Activated T-helper 17 cell treated with anti-CD3 and anti-CD28 coated beads, Interleukin-2, amount 50 U/mL, for 72 hours (primary cell): ENCODE measurements at regions not wholly inside any gene's neighbourhood (a gene's known extent, or its start where the extent isn't known, plus 50 kb on each side); places are given as distances from the start of the nearest gene placed in this dataset.

Experiments used
- ATAC-seq: fragments of 150-1000 bp; cut with Tn5 transposase; replicated peaks from 2 replicates; pipeline ENCODE4 v1.10.0; 2021; ENCODE audit warnings: mild to moderate bottlenecking, moderate library complexity
- H3K27ac Mint-ChIP-seq: one replicate; pipeline ENCODE4 v1.8.0; 2022; ENCODE audit warnings: mixed read lengths
- H3K27me3 Mint-ChIP-seq: one replicate; pipeline ENCODE4 v1.8.0; 2022; ENCODE audit warnings: mixed read lengths
- H3K36me3 Mint-ChIP-seq: one replicate; pipeline ENCODE4 v1.8.0; 2022; ENCODE audit warnings: low read depth, mild to moderate bottlenecking, mixed read lengths
- H3K4me1 Mint-ChIP-seq: one replicate; pipeline ENCODE4 v1.8.0; 2022; ENCODE audit warnings: mixed read lengths
- H3K4me3 Mint-ChIP-seq: one replicate; pipeline ENCODE4 v1.8.0; 2022; ENCODE audit warnings: mild to moderate bottlenecking, mixed read lengths
- H3K9me3 Mint-ChIP-seq: one replicate; pipeline ENCODE4 v1.8.0; 2022; ENCODE audit warnings: mixed read lengths

- H3K9me3 Mint-ChIP-seq = no peaks in the 10 kb centered on the region
- no peak overlapping the region for H3K27ac Mint-ChIP-seq
- H3K36me3 Mint-ChIP-seq = no peaks in the 10 kb centered on the region
- H3K4me3 Mint-ChIP-seq = no peak overlapping the region
- H3K4me1 Mint-ChIP-seq = no peaks in the 10 kb centered on the region
- H3K27me3 Mint-ChIP-seq = no peaks in the 10 kb centered on the region
- no peak for ATAC-seq
Measured at GRCh38 chr3:118710532-118710931, 324.1 kb downstream of the IGSF11 start.

- Mint-ChIP-seq H3K4me1 (no peaks in the 10 kb centered on the region), H3K4me3 (no peak overlapping the region), H3K36me3 (no peaks in the 10 kb centered on the region), H3K27ac (no peak overlapping the region), H3K9me3 (no peaks in the 10 kb centered on the region), H3K27me3 (peaks cover 4% of the 10 kb centered on the region)
- no peak for ATAC-seq
Measured at GRCh38 chr3:118713502-118714207, 321.0 kb downstream of the IGSF11 start.

GRCh38 chr3:118714800-118715199 is 319.8 kb downstream of the IGSF11 start:
- no peak for ATAC-seq
- peaks cover 1% of the 10 kb centered on the region for H3K9me3 Mint-ChIP-seq
- H3K4me3 Mint-ChIP-seq = no peak overlapping the region
- peaks cover 4% of the 10 kb centered on the region for H3K27me3 Mint-ChIP-seq
- H3K36me3 Mint-ChIP-seq = no peaks in the 10 kb centered on the region
- H3K27ac Mint-ChIP-seq = no peak overlapping the region
- no peaks in the 10 kb centered on the region for H3K4me1 Mint-ChIP-seq

- no peaks in the 10 kb centered on the region for H3K36me3 Mint-ChIP-seq
- H3K9me3 Mint-ChIP-seq = no peaks in the 10 kb centered on the region
- no peak overlapping the region for H3K27ac Mint-ChIP-seq
- H3K27me3 Mint-ChIP-seq = no peaks in the 10 kb centered on the region
- no peaks in the 10 kb centered on the region for H3K4me1 Mint-ChIP-seq
- ATAC-seq = no peak
- H3K4me3 Mint-ChIP-seq = no peak overlapping the region
Measured at GRCh38 chr3:118729546-118729945, 305.1 kb downstream of the IGSF11 start.

- no peak overlapping the region for H3K4me3 Mint-ChIP-seq
- no peak overlapping the region for H3K27ac Mint-ChIP-seq
- peaks cover 3% of the 10 kb centered on the region for H3K27me3 Mint-ChIP-seq
- no peaks in the 10 kb centered on the region for H3K36me3 Mint-ChIP-seq
- no peaks in the 10 kb centered on the region for H3K4me1 Mint-ChIP-seq
- no peak for ATAC-seq
- H3K9me3 Mint-ChIP-seq = no peaks in the 10 kb centered on the region
Measured at GRCh38 chr3:118734664-118735063, 300.0 kb downstream of the IGSF11 start.

GRCh38 chr3:118736107-118736506 is 298.5 kb downstream of the IGSF11 start:
- no peak for ATAC-seq
- Mint-ChIP-seq H3K36me3 (no peaks in the 10 kb centered on the region), H3K4me1 (no peaks in the 10 kb centered on the region), H3K4me3 (no peak overlapping the region), H3K27me3 (peaks cover 3% of the 10 kb centered on the region), H3K9me3 (no peaks in the 10 kb centered on the region), H3K27ac (no peak overlapping the region)

- H3K4me3 Mint-ChIP-seq = no peak overlapping the region
- H3K36me3 Mint-ChIP-seq = no peaks in the 10 kb centered on the region
- H3K27me3 Mint-ChIP-seq = peaks cover 4% of the 10 kb centered on the region
- no peaks in the 10 kb centered on the region for H3K4me1 Mint-ChIP-seq
- ATAC-seq = no peak
- H3K9me3 Mint-ChIP-seq = no peaks in the 10 kb centered on the region
- no peak overlapping the region for H3K27ac Mint-ChIP-seq
Measured at GRCh38 chr3:118740722-118741290, 293.8 kb downstream of the IGSF11 start.

GRCh38 chr3:118742760-118743159 is 291.9 kb downstream of the IGSF11 start:
- Mint-ChIP-seq H3K4me3 (no peak overlapping the region), H3K36me3 (no peaks in the 10 kb centered on the region), H3K4me1 (no peaks in the 10 kb centered on the region), H3K9me3 (no peaks in the 10 kb centered on the region), H3K27ac (no peak overlapping the region), H3K27me3 (peaks cover 4% of the 10 kb centered on the region)
- no peak for ATAC-seq

- H3K9me3 Mint-ChIP-seq = no peaks in the 10 kb centered on the region
- no peak overlapping the region for H3K27ac Mint-ChIP-seq
- H3K27me3 Mint-ChIP-seq = peaks cover 4% of the 10 kb centered on the region
- no peak for ATAC-seq
- H3K4me3 Mint-ChIP-seq = no peak overlapping the region
- H3K4me1 Mint-ChIP-seq = no peaks in the 10 kb centered on the region
- H3K36me3 Mint-ChIP-seq = no peaks in the 10 kb centered on the region
Measured at GRCh38 chr3:118744186-118744585, 290.5 kb downstream of the IGSF11 start.

GRCh38 chr3:118754406-118755252 is 280.0 kb downstream of the IGSF11 start:
- Mint-ChIP-seq H3K9me3 (no peaks in the 10 kb centered on the region), H3K36me3 (no peaks in the 10 kb centered on the region), H3K27ac (no peak overlapping the region), H3K27me3 (no peaks in the 10 kb centered on the region), H3K4me1 (no peaks in the 10 kb centered on the region), H3K4me3 (no peak overlapping the region)
- ATAC-seq = no peak

- H3K36me3 Mint-ChIP-seq = no peaks in the 10 kb centered on the region
- H3K4me1 Mint-ChIP-seq = no peaks in the 10 kb centered on the region
- no peaks in the 10 kb centered on the region for H3K9me3 Mint-ChIP-seq
- H3K27ac Mint-ChIP-seq = no peak overlapping the region
- no peak overlapping the region for H3K4me3 Mint-ChIP-seq
- ATAC-seq = no peak
- no peaks in the 10 kb centered on the region for H3K27me3 Mint-ChIP-seq
Measured at GRCh38 chr3:118755253-118755801, 279.3 kb downstream of the IGSF11 start.

GRCh38 chr3:118760585-118761290 is 273.9 kb downstream of the IGSF11 start:
- no peak overlapping the region for H3K4me3 Mint-ChIP-seq
- no peak for ATAC-seq
- H3K4me1 Mint-ChIP-seq = no peaks in the 10 kb centered on the region
- no peaks in the 10 kb centered on the region for H3K27me3 Mint-ChIP-seq
- H3K9me3 Mint-ChIP-seq = no peaks in the 10 kb centered on the region
- H3K27ac Mint-ChIP-seq = no peak overlapping the region
- H3K36me3 Mint-ChIP-seq = no peaks in the 10 kb centered on the region

- Mint-ChIP-seq H3K36me3 (no peaks in the 10 kb centered on the region), H3K4me3 (no peak overlapping the region), H3K9me3 (no peaks in the 10 kb centered on the region), H3K27me3 (no peaks in the 10 kb centered on the region), H3K4me1 (no peaks in the 10 kb centered on the region), H3K27ac (no peak overlapping the region)
- ATAC-seq = no peak
Measured at GRCh38 chr3:118761291-118761606, 273.4 kb downstream of the IGSF11 start.

GRCh38 chr3:118765636-118766305 is 268.9 kb downstream of the IGSF11 start:
- Mint-ChIP-seq H3K27me3 (no peaks in the 10 kb centered on the region), H3K36me3 (no peaks in the 10 kb centered on the region), H3K27ac (no peak overlapping the region), H3K9me3 (no peaks in the 10 kb centered on the region), H3K4me1 (no peaks in the 10 kb centered on the region), H3K4me3 (no peak overlapping the region)
- no peak for ATAC-seq
